ENCODE measurements at regions not wholly inside any gene's neighbourhood (a gene's known extent, or its start where the extent isn't known, plus 50 kb on each side); places are given as distances from the start of the nearest gene placed in this dataset.
"Not testable (repeated sequence)": the region's sequence is repeated elsewhere in the genome, so short reads cannot be mapped to it uniquely, and the experiment has no call there.

DNA sequence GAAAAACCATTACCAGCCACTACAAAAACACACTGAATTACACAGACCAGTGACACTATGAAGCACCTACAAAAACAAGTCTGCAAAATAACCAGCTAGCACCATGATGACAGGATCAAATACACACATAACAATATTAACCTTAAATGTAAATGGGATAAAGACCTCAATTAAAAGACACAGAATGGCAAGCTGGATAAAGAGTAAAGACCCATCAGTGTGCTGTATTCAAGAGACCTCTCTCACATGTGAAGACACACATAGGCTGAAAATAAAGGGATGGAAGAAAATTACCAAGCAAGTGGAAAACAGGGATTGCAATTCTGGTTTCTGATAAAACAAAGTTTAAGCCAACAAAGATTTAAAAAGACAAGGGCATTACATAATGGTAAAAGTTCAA lies 482.7 kb upstream of the MCTP2 start:
- no TSS peak for BruUV-seq (replicated peaks)
- H4K20me1 ChIP-seq (ENCODE audit: control insufficient read depth, insufficient read depth): no peaks in the 10 kb centered on the region
- H3K4me3 ChIP-seq: no peak overlapping the region
- intact Hi-C loops (cut with micrococcal nuclease; ENCODE audit: unreplicated experiment): no loop called here
- no peak overlapping the region for H3K4me2 ChIP-seq (ENCODE audit: control insufficient read depth, insufficient read depth)
- no peak for FAIRE-seq
- SMC1A ChIA-PET (ENCODE audit: uncharacterized antibody, unreplicated experiment): no interaction called here
- no peaks in the 10 kb centered on the region for H3K36me3 ChIP-seq (ENCODE audit: control insufficient read depth in 2 of 2, insufficient read depth in 2 of 2, low read length in 1 of 2)
- RAD21 ChIA-PET (ENCODE audit: unreplicated experiment): no interaction called here
- TF ChIP-seq ETV6 (conservative IDR thresholded peaks at IDR 0.05 in 1 of 2, IDR thresholded peaks at IDR 0.05 in 1 of 2; ENCODE audit: borderline replicate concordance in 1 of 2, low read depth in 1 of 2) (no peak), RELA (IDR thresholded peaks at IDR 0.05; ENCODE audit: borderline replicate concordance, partially characterized antibody) (no peak), JUND (IDR thresholded peaks at IDR 0.05; ENCODE audit: low read depth, low read length) (no peak)
- POLR2A ChIA-PET: no interaction called here
- DNase-seq (ENCODE audit: low read depth, low spot score): no peak
- H2AFZ ChIP-seq (ENCODE audit: control insufficient read depth, low read depth, low read length): no peak overlapping the region
- H3K27ac ChIP-seq (ENCODE audit: control insufficient read depth, insufficient read depth): no peak overlapping the region
- no peaks in the 10 kb centered on the region for H3K79me2 ChIP-seq (ENCODE audit: control insufficient read depth, insufficient read depth, low read length)
- no peaks in the 10 kb centered on the region for H3K4me1 ChIP-seq (ENCODE audit: control insufficient read depth, insufficient read depth, low read length)
- H3K9me3 ChIP-seq (replicated peaks; ENCODE audit: control insufficient read depth, insufficient read depth, low read length): no peaks in the 10 kb centered on the region
- in situ Hi-C loops (cut with MboI): no loop called here
- no peaks in the 10 kb centered on the region for H3K27me3 ChIP-seq (replicated peaks in 1 of 2; ENCODE audit: control insufficient read depth in 2 of 2, insufficient read depth in 2 of 2, low read length in 1 of 2)
- no peak for ATAC-seq
- CTCF ChIA-PET: no interaction called here
- no peak overlapping the region for H3K9ac ChIP-seq (ENCODE audit: control insufficient read depth, insufficient read depth, low read length)

DNA sequence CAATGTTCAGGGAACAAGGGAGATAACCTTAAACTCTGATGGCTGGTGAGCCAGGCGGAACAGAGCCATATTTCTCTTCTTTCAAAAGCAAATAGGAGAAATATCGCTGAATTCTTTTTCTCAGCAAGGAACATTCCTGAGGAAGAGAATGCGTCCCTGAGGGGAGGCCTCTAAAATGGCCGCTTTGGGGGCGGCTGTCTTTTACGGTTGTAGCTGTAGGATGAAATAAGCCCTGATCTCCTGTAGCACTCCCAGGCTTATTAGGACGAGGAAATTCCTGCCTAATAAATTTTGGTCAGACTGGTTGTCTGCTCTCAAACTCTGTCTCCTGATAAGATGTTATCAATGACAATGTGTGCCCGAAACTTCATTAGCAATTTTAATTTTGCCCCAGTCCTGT lies 496.4 kb upstream of the MCTP2 start:
- CTCF ChIA-PET; in situ Hi-C loops (cut with MboI); H3K9me3 ChIP-seq (replicated peaks; ENCODE audit: control insufficient read depth, insufficient read depth, low read length); H3K4me1 ChIP-seq (ENCODE audit: control insufficient read depth, insufficient read depth, low read length); POLR2A ChIA-PET; H4K20me1 ChIP-seq (ENCODE audit: control insufficient read depth, insufficient read depth); FAIRE-seq; BruUV-seq (replicated peaks); intact Hi-C loops (cut with micrococcal nuclease; ENCODE audit: unreplicated experiment); ATAC-seq; H3K27me3 ChIP-seq (replicated peaks in 1 of 2; ENCODE audit: control insufficient read depth in 2 of 2, insufficient read depth in 2 of 2, low read length in 1 of 2); SMC1A ChIA-PET (ENCODE audit: uncharacterized antibody, unreplicated experiment); H3K9ac ChIP-seq (ENCODE audit: control insufficient read depth, insufficient read depth, low read length); H3K36me3 ChIP-seq (ENCODE audit: control insufficient read depth in 2 of 2, insufficient read depth in 2 of 2, low read length in 1 of 2); H3K79me2 ChIP-seq (ENCODE audit: control insufficient read depth, insufficient read depth, low read length); H2AFZ ChIP-seq (ENCODE audit: control insufficient read depth, low read depth, low read length); H3K27ac ChIP-seq (ENCODE audit: control insufficient read depth, insufficient read depth); DNase-seq (ENCODE audit: low read depth, low spot score); H3K4me3 ChIP-seq; H3K4me2 ChIP-seq (ENCODE audit: control insufficient read depth, insufficient read depth); RAD21 ChIA-PET (ENCODE audit: unreplicated experiment): not testable (repeated sequence)
- WGBS (ENCODE audit: insufficient coverage, insufficient replicate concordance, low lambda C conversion rate, missing lambda C conversion rate): 63% methylated on average over 8 of the region's 8 CpGs

All from GM12878 (cell line).